BLaER1 treated with 17β-estradiol and CSF1 and Interleukin-3, amounts not matched to agents 10 nM and 100 nM (cell line): ENCODE measurements at regions not wholly inside any gene's neighbourhood (a gene's known extent, or its start where the extent isn't known, plus 50 kb on each side); places are given as distances from the start of the nearest gene placed in this dataset.
"Not testable (repeated sequence)": the region's sequence is repeated elsewhere in the genome, so short reads cannot be mapped to it uniquely, and the experiment has no call there.

ENCODE experiments used
- H3K27ac ChIP-seq, 11 experiments: shearing (Covaris generic); formaldehyde crosslinking; 2 replicates each; pipeline ENCODE4 v1.8.1; 2022
- H3K27me3 ChIP-seq, 11 experiments: shearing (Covaris generic); formaldehyde crosslinking; 2 replicates each; pipeline ENCODE4 v1.8.1; 2022
- H3K36me3 ChIP-seq, 11 experiments: shearing (Covaris generic); formaldehyde crosslinking; 2 replicates each; pipeline ENCODE4 v1.8.1; 2022
- H3K4me1 ChIP-seq, 10 experiments: shearing (Covaris generic); formaldehyde crosslinking; 2 replicates each; pipeline ENCODE4 v1.8.1; 2022
- H3K4me2 ChIP-seq, 11 experiments: shearing (Covaris generic); formaldehyde crosslinking; 2 replicates each; pipeline ENCODE4 v1.8.1; 2022
- H3K4me3 ChIP-seq, 10 experiments: shearing (Covaris generic); formaldehyde crosslinking; 2 replicates each; pipeline ENCODE4 v1.8.1; 2022
- H3K9ac ChIP-seq, 11 experiments: shearing (Covaris generic); formaldehyde crosslinking; 2 replicates each; pipeline ENCODE4 v1.8.1; 2022
- H3K9me3 ChIP-seq, 11 experiments: shearing (Covaris generic); formaldehyde crosslinking; replicated peaks in 1 of 11; 2 replicates each; pipeline ENCODE4 v1.8.1; 2022
- H4K20me1 ChIP-seq, 11 experiments: shearing (Covaris generic); formaldehyde crosslinking; 2 replicates each; pipeline ENCODE4 v1.8.1; 2022
- Cebpa-rat ChIP-seq, 11 experiments: shearing (Covaris generic); IDR thresholded peaks; 2 replicates each; pipeline ENCODE4 v1.8.1; 2022

GRCh38 chr4:163702736-163703135, 208.2 kb downstream of the TMA16 start:
- Histone ChIP-seq H3K36me3 (no peaks in the 10 kb centered on the region), H3K27ac (no peak overlapping the region), H3K27me3 (no peaks in the 10 kb centered on the region), H4K20me1 (no peaks in the 10 kb centered on the region), H3K4me1 (no peaks in the 10 kb centered on the region; a peak in 1 of 20 replicates), H3K4me2 (no peak overlapping the region), H3K9me3 (no peaks in the 10 kb centered on the region; a peak in 1 of 22 replicates), H3K9ac (no peak overlapping the region), H3K4me3 (no peak overlapping the region)
- TF ChIP-seq Cebpa-rat (IDR thresholded peaks at IDR 0.05) = no peak

- Histone ChIP-seq H3K4me2 (no peak overlapping the region), H3K4me1 (no peaks in the 10 kb centered on the region; a peak in 1 of 20 replicates), H3K27ac (no peak overlapping the region), H4K20me1 (no peaks in the 10 kb centered on the region), H3K27me3 (no peaks in the 10 kb centered on the region), H3K36me3 (no peaks in the 10 kb centered on the region), H3K9ac (no peak overlapping the region), H3K4me3 (no peak overlapping the region), H3K9me3 (no peaks in the 10 kb centered on the region; a peak in 1 of 22 replicates)
- no peak for TF ChIP-seq Cebpa-rat (IDR thresholded peaks at IDR 0.05)
Measured at GRCh38 chr4:163703251-163703650, 208.8 kb downstream of the TMA16 start.

- no peak overlapping the region for H3K4me2 ChIP-seq
- TF ChIP-seq Cebpa-rat (IDR thresholded peaks at IDR 0.05) = no peak
Measured at GRCh38 chr4:163707873-163708272, 213.4 kb downstream of the TMA16 start.

GRCh38 chr4:163709601-163710000, 215.1 kb downstream of the TMA16 start:
- no peak for TF ChIP-seq Cebpa-rat (IDR thresholded peaks at IDR 0.05)
- no peak overlapping the region for H3K4me3 ChIP-seq
- H3K4me2 ChIP-seq = no peak overlapping the region
- H3K27me3 ChIP-seq = no peaks in the 10 kb centered on the region
- no peak overlapping the region for H3K9ac ChIP-seq
- H3K36me3 ChIP-seq = no peaks in the 10 kb centered on the region
- H3K27ac ChIP-seq = no peak overlapping the region
- H3K9me3 ChIP-seq = no peaks in the 10 kb centered on the region
- no peaks in the 10 kb centered on the region for H3K4me1 ChIP-seq
- no peaks in the 10 kb centered on the region for H4K20me1 ChIP-seq

More at GRCh38 chr4:163707873-163708272, 213.4 kb downstream of the TMA16 start:
- Histone ChIP-seq H3K9ac (no peak overlapping the region), H3K9me3 (no peaks in the 10 kb centered on the region), H3K4me1 (no peaks in the 10 kb centered on the region), H4K20me1 (no peaks in the 10 kb centered on the region), H3K36me3 (no peaks in the 10 kb centered on the region), H3K4me3 (no peak overlapping the region), H3K27ac (no peak overlapping the region), H3K27me3 (no peaks in the 10 kb centered on the region)

GRCh38 chr4:163710158-163710557, 215.7 kb downstream of the TMA16 start:
- Histone ChIP-seq H3K27me3 (no peaks in the 10 kb centered on the region), H3K9ac (no peak overlapping the region), H3K9me3 (no peaks in the 10 kb centered on the region), H3K4me3 (no peak overlapping the region), H3K27ac (no peak overlapping the region), H4K20me1 (no peaks in the 10 kb centered on the region), H3K36me3 (no peaks in the 10 kb centered on the region), H3K4me2 (no peak overlapping the region), H3K4me1 (no peaks in the 10 kb centered on the region)
- TF ChIP-seq Cebpa-rat (IDR thresholded peaks at IDR 0.05) = no peak

- H4K20me1 ChIP-seq, H3K4me1 ChIP-seq, H3K36me3 ChIP-seq, H3K27ac ChIP-seq, H3K4me3 ChIP-seq, H3K27me3 ChIP-seq, H3K9ac ChIP-seq, H3K4me2 ChIP-seq: not testable (repeated sequence)
- H3K9me3 ChIP-seq = peaks cover 0 to 19% (median 14%) of the 10 kb centered on the region in 11 experiments; a peak in 12 of 22 replicates
Measured at GRCh38 chr4:163724495-163724894, 230.0 kb downstream of the TMA16 start.

GRCh38 chr4:163726641-163727040, 232.2 kb downstream of the TMA16 start:
- Histone ChIP-seq H3K4me1 (no peaks in the 10 kb centered on the region), H3K9me3 (peaks cover 0 to 19% (median 14%) of the 10 kb centered on the region in 11 experiments; a peak in 12 of 22 replicates), H3K4me3 (no peak overlapping the region), H3K4me2 (no peak overlapping the region), H3K36me3 (no peaks in the 10 kb centered on the region), H3K9ac (no peak overlapping the region), H4K20me1 (no peaks in the 10 kb centered on the region), H3K27me3 (no peaks in the 10 kb centered on the region), H3K27ac (no peak overlapping the region)
- TF ChIP-seq Cebpa-rat (IDR thresholded peaks at IDR 0.05) = no peak

GRCh38 chr4:163731071-163731470, 236.6 kb downstream of the TMA16 start:
- Histone ChIP-seq H3K36me3 (no peaks in the 10 kb centered on the region), H3K4me1 (no peaks in the 10 kb centered on the region), H3K27me3 (no peaks in the 10 kb centered on the region), H4K20me1 (no peaks in the 10 kb centered on the region), H3K4me2 (no peak overlapping the region), H3K9ac (no peak overlapping the region), H3K9me3 (peaks cover 0 to 9% (median 0%) of the 10 kb centered on the region in 11 experiments; a peak in 5 of 22 replicates), H3K4me3 (no peak overlapping the region), H3K27ac (no peak overlapping the region)
- no peak for TF ChIP-seq Cebpa-rat (IDR thresholded peaks at IDR 0.05)

GRCh38 chr4:163732473-163732872, 238.0 kb downstream of the TMA16 start:
- Histone ChIP-seq H3K27ac (no peak overlapping the region), H3K4me1 (no peaks in the 10 kb centered on the region), H3K27me3 (no peaks in the 10 kb centered on the region), H4K20me1 (no peaks in the 10 kb centered on the region), H3K4me3 (no peak overlapping the region), H3K36me3 (no peaks in the 10 kb centered on the region), H3K4me2 (no peak overlapping the region), H3K9ac (no peak overlapping the region), H3K9me3 (peaks cover 0 to 9% (median 0%) of the 10 kb centered on the region in 11 experiments; a peak in 5 of 22 replicates)
- no peak for TF ChIP-seq Cebpa-rat (IDR thresholded peaks at IDR 0.05)

- H3K27ac ChIP-seq = no peak overlapping the region
- no peaks in the 10 kb centered on the region for H3K9me3 ChIP-seq
- H3K36me3 ChIP-seq = no peaks in the 10 kb centered on the region
- no peaks in the 10 kb centered on the region for H3K27me3 ChIP-seq
- H4K20me1 ChIP-seq = no peaks in the 10 kb centered on the region
- no peak overlapping the region for H3K4me2 ChIP-seq
- TF ChIP-seq Cebpa-rat (IDR thresholded peaks at IDR 0.05) = no peak
- no peak overlapping the region for H3K4me3 ChIP-seq
- H3K4me1 ChIP-seq = peaks cover 0 to 7% (median 4%) of the 10 kb centered on the region in 10 experiments; a peak in 7 of 20 replicates
- no peak overlapping the region for H3K9ac ChIP-seq
Measured at GRCh38 chr4:163736876-163737275, 242.4 kb downstream of the TMA16 start.

- not testable (repeated sequence) for H3K4me1 ChIP-seq, H4K20me1 ChIP-seq, H3K36me3 ChIP-seq, H3K27me3 ChIP-seq, H3K9ac ChIP-seq, H3K4me2 ChIP-seq, H3K4me3 ChIP-seq, H3K9me3 ChIP-seq, H3K27ac ChIP-seq
Measured at GRCh38 chr4:163737846-163738245, 243.4 kb downstream of the TMA16 start.
